ENCODE measurements at regions not wholly inside any gene's neighbourhood (a gene's known extent, or its start where the extent isn't known, plus 50 kb on each side); places are given as distances from the start of the nearest gene placed in this dataset.

DNA sequence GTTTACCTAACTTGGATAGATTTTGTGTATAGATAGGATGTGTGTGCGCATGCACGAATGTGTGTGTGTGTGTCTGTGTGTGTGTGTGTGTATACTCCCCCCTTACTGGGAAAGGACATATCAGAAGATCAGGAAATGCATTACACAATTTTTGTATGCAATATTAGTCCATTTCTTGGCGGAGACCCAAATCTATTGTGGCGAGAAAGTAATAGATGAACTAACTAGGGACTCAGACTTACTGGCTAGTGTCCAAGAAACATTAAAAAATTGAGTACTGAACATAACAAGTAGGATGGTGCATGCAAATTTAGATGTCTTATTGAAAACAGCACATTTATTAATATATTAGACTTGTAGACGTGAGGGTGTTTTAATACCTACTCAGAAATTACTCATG is 1036.5 kb upstream of the FANCL start:
- H3K9me3 ChIP-seq (ENCODE audit: control insufficient read depth in 1 of 2, insufficient read depth in 1 of 2, low read length in 2 of 2) = no peaks in the 10 kb centered on the region
- Mint-ChIP-seq H3K4me1 (ENCODE audit: low read depth) (no peaks in the 10 kb centered on the region), H3K9me3 (no peaks in the 10 kb centered on the region), H3K27me3 (no peaks in the 10 kb centered on the region), H3K36me3 (ENCODE audit: low read depth) (no peaks in the 10 kb centered on the region), H3K4me3 (no peak overlapping the region), H3K27ac (no peak overlapping the region)
- H3K27ac ChIP-seq (ENCODE audit: low read depth in 1 of 2, low read length in 2 of 2) = no peak overlapping the region
- no peaks in the 10 kb centered on the region for H3K27me3 ChIP-seq (ENCODE audit: control insufficient read depth in 1 of 2, insufficient read depth in 2 of 2, low read length in 2 of 2)
- no peaks in the 10 kb centered on the region for H3K36me3 ChIP-seq (ENCODE audit: insufficient read depth, low read length)
- TF ChIP-seq, protein P1, sequence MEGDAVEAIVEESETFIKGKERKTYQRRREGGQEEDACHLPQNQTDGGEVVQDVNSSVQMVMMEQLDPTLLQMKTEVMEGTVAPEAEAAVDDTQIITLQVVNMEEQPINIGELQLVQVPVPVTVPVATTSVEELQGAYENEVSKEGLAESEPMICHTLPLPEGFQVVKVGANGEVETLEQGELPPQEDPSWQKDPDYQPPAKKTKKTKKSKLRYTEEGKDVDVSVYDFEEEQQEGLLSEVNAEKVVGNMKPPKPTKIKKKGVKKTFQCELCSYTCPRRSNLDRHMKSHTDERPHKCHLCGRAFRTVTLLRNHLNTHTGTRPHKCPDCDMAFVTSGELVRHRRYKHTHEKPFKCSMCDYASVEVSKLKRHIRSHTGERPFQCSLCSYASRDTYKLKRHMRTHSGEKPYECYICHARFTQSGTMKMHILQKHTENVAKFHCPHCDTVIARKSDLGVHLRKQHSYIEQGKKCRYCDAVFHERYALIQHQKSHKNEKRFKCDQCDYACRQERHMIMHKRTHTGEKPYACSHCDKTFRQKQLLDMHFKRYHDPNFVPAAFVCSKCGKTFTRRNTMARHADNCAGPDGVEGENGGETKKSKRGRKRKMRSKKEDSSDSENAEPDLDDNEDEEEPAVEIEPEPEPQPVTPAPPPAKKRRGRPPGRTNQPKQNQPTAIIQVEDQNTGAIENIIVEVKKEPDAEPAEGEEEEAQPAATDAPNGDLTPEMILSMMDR (IDR thresholded peaks at IDR 0.05) = no peak
- DNase-seq (no peak), ATAC-seq (ENCODE audit: poor library complexity) (no peak)
- intact Hi-C loops (cut with DNase I, micrococcal nuclease) = no loop called here
- no peak overlapping the region for H3K4me3 ChIP-seq (ENCODE audit: low read length)
- H3K4me1 ChIP-seq (ENCODE audit: insufficient read depth, low read length) = no peaks in the 10 kb centered on the region
- CTCF ChIA-PET = no interaction called here
- POLR2A ChIA-PET = no interaction called here

DNA sequence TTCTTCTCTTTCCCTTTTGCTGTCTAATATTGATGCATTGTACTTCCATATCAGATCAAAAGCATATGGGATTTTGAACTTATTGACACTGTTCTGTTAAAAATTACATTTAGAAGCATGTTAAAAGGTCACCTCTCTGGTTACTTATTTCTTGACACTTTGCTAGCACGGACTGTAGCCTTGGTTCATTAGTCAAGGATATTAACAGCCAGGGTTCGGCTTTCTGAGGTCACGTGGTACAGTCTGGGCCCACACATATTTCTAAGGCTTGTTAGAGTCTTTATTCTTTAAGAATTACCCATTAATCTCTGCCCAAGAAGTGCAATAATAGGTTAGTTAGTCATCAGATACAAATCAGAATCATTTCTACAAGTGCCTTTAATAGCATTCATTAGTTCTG is 1035.8 kb upstream of the FANCL start:
- Mint-ChIP-seq H3K4me1 (ENCODE audit: low read depth) (no peaks in the 10 kb centered on the region), H3K4me3 (no peak overlapping the region), H3K27me3 (no peaks in the 10 kb centered on the region), H3K9me3 (no peaks in the 10 kb centered on the region), H3K27ac (no peak overlapping the region), H3K36me3 (ENCODE audit: low read depth) (no peaks in the 10 kb centered on the region)
- Histone ChIP-seq H3K4me3 (ENCODE audit: low read length) (no peak overlapping the region), H3K27ac (ENCODE audit: low read depth in 1 of 2, low read length in 2 of 2) (no peak overlapping the region), H3K36me3 (ENCODE audit: insufficient read depth, low read length) (no peaks in the 10 kb centered on the region), H3K9me3 (ENCODE audit: control insufficient read depth in 1 of 2, insufficient read depth in 1 of 2, low read length in 2 of 2) (no peaks in the 10 kb centered on the region), H3K27me3 (ENCODE audit: control insufficient read depth in 1 of 2, insufficient read depth in 2 of 2, low read length in 2 of 2) (no peaks in the 10 kb centered on the region), H3K4me1 (ENCODE audit: insufficient read depth, low read length) (no peaks in the 10 kb centered on the region)
- no peak for DNase-seq
- CTCF ChIA-PET = no interaction called here
- no peak for ATAC-seq (ENCODE audit: poor library complexity)
- intact Hi-C loops (cut with DNase I, micrococcal nuclease) = no loop called here
- POLR2A ChIA-PET = no interaction called here
- TF ChIP-seq, protein P1 (IDR thresholded peaks at IDR 0.05) = no peak

DNA sequence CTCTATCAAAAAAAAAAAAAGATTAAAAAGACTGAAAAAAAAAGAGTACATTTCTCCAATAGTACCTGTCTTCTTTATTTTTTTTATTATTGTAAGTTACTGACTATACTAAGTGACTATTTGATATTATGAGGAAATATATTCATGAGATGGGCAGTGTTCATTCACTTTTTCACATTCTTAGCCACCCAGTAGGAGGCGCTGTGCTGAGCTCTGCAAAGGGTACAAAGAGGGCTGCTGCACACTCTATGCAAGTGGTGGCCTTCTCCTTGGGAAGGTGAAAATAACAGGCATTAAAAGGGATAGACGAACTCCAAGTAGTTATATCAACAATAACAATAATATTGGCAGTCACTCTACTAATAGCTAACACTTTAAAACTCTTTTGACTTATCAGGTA is 1034.9 kb upstream of the FANCL start:
- POLR2A ChIA-PET = no interaction called here
- Histone ChIP-seq H3K4me1 (ENCODE audit: insufficient read depth, low read length) (no peaks in the 10 kb centered on the region), H3K36me3 (ENCODE audit: insufficient read depth, low read length) (no peaks in the 10 kb centered on the region), H3K27me3 (ENCODE audit: control insufficient read depth in 1 of 2, insufficient read depth in 2 of 2, low read length in 2 of 2) (no peaks in the 10 kb centered on the region), H3K9me3 (ENCODE audit: control insufficient read depth in 1 of 2, insufficient read depth in 1 of 2, low read length in 2 of 2) (no peaks in the 10 kb centered on the region), H3K4me3 (ENCODE audit: low read length) (no peak overlapping the region), H3K27ac (ENCODE audit: low read depth in 1 of 2, low read length in 2 of 2) (no peak overlapping the region)
- Mint-ChIP-seq H3K36me3 (ENCODE audit: low read depth) (no peaks in the 10 kb centered on the region), H3K4me1 (ENCODE audit: low read depth) (no peaks in the 10 kb centered on the region), H3K4me3 (no peak overlapping the region), H3K27me3 (no peaks in the 10 kb centered on the region), H3K9me3 (no peaks in the 10 kb centered on the region), H3K27ac (no peak overlapping the region)
- TF ChIP-seq, protein P1 (IDR thresholded peaks at IDR 0.05) = no peak
- ATAC-seq (ENCODE audit: poor library complexity) (no peak), DNase-seq (no peak)
- intact Hi-C loops (cut with DNase I, micrococcal nuclease) = no loop called here
- CTCF ChIA-PET = no interaction called here

Measured in CD4-positive, alpha-beta T cell (primary cell).